BLaER1 treated with 17β-estradiol and CSF1 and Interleukin-3, amounts not matched to agents 10 nM and 100 nM (cell line): ENCODE measurements at regions not wholly inside any gene's neighbourhood (a gene's known extent, or its start where the extent isn't known, plus 50 kb on each side); places are given as distances from the start of the nearest gene placed in this dataset.
"Not testable (repeated sequence)": the region's sequence is repeated elsewhere in the genome, so short reads cannot be mapped to it uniquely, and the experiment has no call there.

Source experiments
- H3K27ac ChIP-seq, 11 experiments: shearing (Covaris generic); formaldehyde crosslinking; 2 replicates each; pipeline ENCODE4 v1.8.1; 2022
- H3K27me3 ChIP-seq, 11 experiments: shearing (Covaris generic); formaldehyde crosslinking; 2 replicates each; pipeline ENCODE4 v1.8.1; 2022
- H3K36me3 ChIP-seq, 11 experiments: shearing (Covaris generic); formaldehyde crosslinking; 2 replicates each; pipeline ENCODE4 v1.8.1; 2022
- H3K4me1 ChIP-seq, 10 experiments: shearing (Covaris generic); formaldehyde crosslinking; 2 replicates each; pipeline ENCODE4 v1.8.1; 2022
- H3K4me2 ChIP-seq, 11 experiments: shearing (Covaris generic); formaldehyde crosslinking; 2 replicates each; pipeline ENCODE4 v1.8.1; 2022
- H3K4me3 ChIP-seq, 10 experiments: shearing (Covaris generic); formaldehyde crosslinking; 2 replicates each; pipeline ENCODE4 v1.8.1; 2022
- H3K9ac ChIP-seq, 11 experiments: shearing (Covaris generic); formaldehyde crosslinking; 2 replicates each; pipeline ENCODE4 v1.8.1; 2022
- H3K9me3 ChIP-seq, 11 experiments: shearing (Covaris generic); formaldehyde crosslinking; replicated peaks in 1 of 11; 2 replicates each; pipeline ENCODE4 v1.8.1; 2022
- H4K20me1 ChIP-seq, 11 experiments: shearing (Covaris generic); formaldehyde crosslinking; 2 replicates each; pipeline ENCODE4 v1.8.1; 2022
- Cebpa-rat ChIP-seq, 11 experiments: shearing (Covaris generic); IDR thresholded peaks; 2 replicates each; pipeline ENCODE4 v1.8.1; 2022

DNA sequence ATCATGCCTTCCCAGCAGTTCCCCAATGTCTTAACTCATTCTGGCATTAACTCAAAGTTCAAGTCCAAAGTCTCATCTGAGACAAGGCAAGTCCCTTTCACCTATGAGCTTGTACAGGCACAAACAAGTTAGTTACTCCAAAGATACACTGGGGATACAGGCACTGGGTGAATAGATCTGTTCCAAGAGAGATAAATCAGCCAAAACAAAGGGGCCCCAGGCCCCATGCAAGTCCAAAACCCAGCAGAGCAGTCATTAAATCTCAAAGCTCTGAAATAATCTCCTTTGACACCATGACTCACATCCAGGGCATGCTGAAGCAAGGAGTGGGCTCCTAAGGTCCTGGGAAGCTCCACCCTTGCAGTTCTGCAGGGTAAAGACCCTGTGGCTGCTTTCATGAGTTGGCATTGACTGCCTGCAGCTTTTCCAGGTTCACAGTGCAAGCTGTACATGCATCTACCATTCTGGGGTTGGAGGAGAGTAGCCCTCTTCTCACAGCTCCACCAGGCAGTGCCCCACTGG, 332.2 kb upstream of the KIF2B start:
- Histone ChIP-seq H3K4me2 (no peak overlapping the region), H3K9me3 (no peaks in the 10 kb centered on the region), H3K27me3 (no peaks in the 10 kb centered on the region), H3K9ac (no peak overlapping the region), H3K4me1 (no peaks in the 10 kb centered on the region), H3K36me3 (no peaks in the 10 kb centered on the region), H4K20me1 (no peaks in the 10 kb centered on the region), H3K27ac (no peak overlapping the region), H3K4me3 (no peak overlapping the region)
- no peak for TF ChIP-seq Cebpa-rat (IDR thresholded peaks at IDR 0.05)

DNA sequence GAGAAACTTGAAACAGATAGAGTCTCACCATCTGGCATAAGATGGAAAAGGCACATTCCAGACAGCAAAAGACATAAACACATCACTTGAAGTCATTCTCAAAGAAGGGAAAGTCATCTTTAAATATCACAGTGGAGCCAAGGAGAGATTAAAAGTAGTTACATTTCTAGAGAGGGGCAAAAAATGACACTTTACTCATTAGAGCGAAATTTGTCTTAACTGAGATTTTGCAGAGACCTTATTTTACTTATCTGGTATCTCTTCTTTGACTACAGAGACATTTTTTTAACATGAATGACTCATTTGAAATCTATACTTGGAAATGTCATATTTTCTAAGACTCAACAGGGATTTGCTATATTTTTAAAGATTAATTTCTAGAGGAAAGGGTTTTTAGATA, 339.0 kb upstream of the KIF2B start:
- Histone ChIP-seq H3K27ac (no peak overlapping the region), H3K9ac (no peak overlapping the region), H3K4me2 (no peak overlapping the region), H4K20me1 (no peaks in the 10 kb centered on the region), H3K27me3 (no peaks in the 10 kb centered on the region), H3K36me3 (no peaks in the 10 kb centered on the region), H3K9me3 (no peaks in the 10 kb centered on the region), H3K4me1 (no peaks in the 10 kb centered on the region), H3K4me3 (no peak overlapping the region)
- TF ChIP-seq Cebpa-rat (IDR thresholded peaks at IDR 0.05): no peak

DNA sequence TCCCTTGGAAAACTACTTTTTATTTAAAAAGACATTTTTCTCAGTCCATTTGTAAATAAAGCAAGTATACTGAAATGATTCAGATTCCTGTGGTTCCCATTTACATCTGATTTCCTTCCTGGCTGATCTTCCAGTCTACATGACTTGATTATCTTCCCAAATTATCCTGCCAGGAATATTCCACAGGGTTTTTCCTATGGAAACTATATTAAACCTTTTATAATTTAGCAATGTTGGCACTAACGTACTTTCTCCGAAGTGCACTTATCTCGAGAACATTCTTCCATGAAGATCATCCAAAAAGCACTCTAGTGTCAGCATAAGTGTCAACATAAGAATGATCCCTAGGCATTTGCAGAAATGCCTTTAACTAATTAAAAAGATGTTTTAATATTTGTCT, 347.7 kb upstream of the KIF2B start:
- no peaks in the 10 kb centered on the region for H3K9me3 ChIP-seq
- H4K20me1 ChIP-seq: no peaks in the 10 kb centered on the region
- TF ChIP-seq Cebpa-rat (IDR thresholded peaks at IDR 0.05): no peak
- no peak overlapping the region for H3K4me3 ChIP-seq
- H3K4me1 ChIP-seq: no peaks in the 10 kb centered on the region
- H3K27ac ChIP-seq: no peak overlapping the region
- no peak overlapping the region for H3K4me2 ChIP-seq
- H3K9ac ChIP-seq: no peak overlapping the region
- H3K36me3 ChIP-seq: no peaks in the 10 kb centered on the region
- no peaks in the 10 kb centered on the region for H3K27me3 ChIP-seq

DNA sequence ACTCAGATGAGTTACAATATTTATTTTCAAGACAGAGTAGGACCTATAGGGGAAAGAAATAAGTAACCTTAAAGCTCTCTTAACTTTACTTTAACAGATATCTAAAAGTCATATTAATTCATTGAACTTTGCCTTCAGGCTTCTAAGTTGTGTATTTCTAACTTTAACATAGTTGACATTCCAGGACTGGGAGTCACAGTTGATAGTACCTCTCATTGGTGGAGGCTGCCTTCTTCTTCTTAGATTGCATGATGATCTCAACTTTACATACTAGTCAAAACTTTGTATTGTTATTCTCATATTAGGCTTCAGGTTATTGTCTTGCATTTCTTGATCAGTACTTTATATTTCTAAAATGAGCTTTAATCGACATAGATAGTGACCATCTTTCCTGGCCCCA, 350.1 kb upstream of the KIF2B start:
- no peak overlapping the region for H3K9ac ChIP-seq
- no peak overlapping the region for H3K4me3 ChIP-seq
- no peak overlapping the region for H3K4me2 ChIP-seq
- no peak overlapping the region for H3K27ac ChIP-seq
- H3K27me3 ChIP-seq: no peaks in the 10 kb centered on the region
- H3K4me1 ChIP-seq: no peaks in the 10 kb centered on the region
- H4K20me1 ChIP-seq: no peaks in the 10 kb centered on the region
- no peaks in the 10 kb centered on the region for H3K36me3 ChIP-seq
- TF ChIP-seq Cebpa-rat (IDR thresholded peaks at IDR 0.05): no peak
- H3K9me3 ChIP-seq: no peaks in the 10 kb centered on the region

DNA sequence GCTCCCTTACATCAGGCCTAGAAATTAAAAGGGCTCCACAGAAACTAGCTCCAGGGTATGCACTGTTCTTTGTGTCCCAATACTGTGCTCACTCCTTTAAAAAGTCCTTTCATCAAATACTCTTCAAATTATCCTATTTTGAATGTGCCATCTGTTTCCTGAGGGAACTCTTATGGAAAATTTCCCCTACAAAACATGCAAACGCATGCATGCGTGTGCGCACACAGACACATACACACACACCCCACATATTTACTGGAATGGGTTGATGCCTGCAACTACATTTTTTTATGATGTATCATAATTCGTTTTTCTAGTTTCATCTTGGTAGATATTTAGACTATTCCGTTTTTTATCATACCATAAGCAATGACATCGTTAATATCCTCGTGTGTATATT, 351.2 kb upstream of the KIF2B start:
- no peaks in the 10 kb centered on the region for H3K27me3 ChIP-seq

DNA sequence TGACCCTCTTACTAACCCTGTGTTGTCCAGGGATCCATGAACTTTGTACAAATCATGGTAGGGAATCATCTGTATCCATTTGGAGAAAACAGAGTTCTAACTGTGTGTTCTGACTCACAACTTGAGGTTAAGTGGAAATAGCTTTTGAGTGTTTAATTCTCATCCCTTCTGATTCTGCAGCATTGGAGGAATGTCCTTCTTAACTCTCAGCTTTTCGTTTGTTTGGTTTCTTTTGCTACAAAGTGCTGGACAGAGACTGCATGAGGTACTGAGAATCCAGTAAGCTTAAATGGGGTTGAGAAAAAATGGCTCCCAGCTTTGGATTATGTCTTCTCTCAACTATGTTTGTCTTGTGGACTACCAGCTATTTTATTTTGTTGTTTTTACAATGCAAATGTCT, 352.1 kb upstream of the KIF2B start:
- H3K4me3 ChIP-seq: no peak overlapping the region
- no peak for TF ChIP-seq Cebpa-rat (IDR thresholded peaks at IDR 0.05)
- no peak overlapping the region for H3K4me2 ChIP-seq
- no peaks in the 10 kb centered on the region for H4K20me1 ChIP-seq
- H3K9ac ChIP-seq: no peak overlapping the region
- no peak overlapping the region for H3K27ac ChIP-seq
- H3K4me1 ChIP-seq: no peaks in the 10 kb centered on the region
- H3K27me3 ChIP-seq: no peaks in the 10 kb centered on the region
- H3K9me3 ChIP-seq: no peaks in the 10 kb centered on the region
- H3K36me3 ChIP-seq: no peaks in the 10 kb centered on the region

More for the DNA sequence above, 351.2 kb upstream of the KIF2B start:
- H3K36me3 ChIP-seq: no peaks in the 10 kb centered on the region
- H4K20me1 ChIP-seq: no peaks in the 10 kb centered on the region
- H3K27ac ChIP-seq: no peak overlapping the region
- no peak for TF ChIP-seq Cebpa-rat (IDR thresholded peaks at IDR 0.05)
- no peaks in the 10 kb centered on the region for H3K4me1 ChIP-seq
- H3K4me3 ChIP-seq: no peak overlapping the region
- no peaks in the 10 kb centered on the region for H3K9me3 ChIP-seq
- no peak overlapping the region for H3K9ac ChIP-seq
- no peak overlapping the region for H3K4me2 ChIP-seq

DNA sequence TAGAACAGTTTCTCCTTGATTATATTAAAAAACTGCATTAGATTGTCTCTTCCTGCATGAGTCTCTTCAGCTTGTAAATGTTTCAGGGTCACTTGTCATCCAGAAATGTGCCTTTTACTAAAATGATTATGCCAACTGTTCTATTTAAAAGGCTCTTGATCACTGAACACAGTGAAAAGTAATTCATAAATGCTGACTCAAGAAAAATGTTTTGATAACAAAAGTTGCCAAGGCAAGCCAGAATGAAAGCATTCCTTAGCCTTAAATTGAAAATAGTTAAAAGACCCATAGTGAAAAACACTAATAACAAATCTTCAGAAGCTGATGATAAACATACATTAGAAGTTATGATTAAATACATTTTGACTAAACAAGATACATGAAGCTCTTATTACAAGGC, 356.0 kb upstream of the KIF2B start:
- no peaks in the 10 kb centered on the region for H4K20me1 ChIP-seq
- H3K9me3 ChIP-seq: no peaks in the 10 kb centered on the region
- H3K27ac ChIP-seq: no peak overlapping the region
- H3K4me3 ChIP-seq: no peak overlapping the region
- no peaks in the 10 kb centered on the region for H3K4me1 ChIP-seq
- H3K9ac ChIP-seq: no peak overlapping the region
- no peak overlapping the region for H3K4me2 ChIP-seq
- H3K27me3 ChIP-seq: no peaks in the 10 kb centered on the region
- no peak for TF ChIP-seq Cebpa-rat (IDR thresholded peaks at IDR 0.05)
- H3K36me3 ChIP-seq: no peaks in the 10 kb centered on the region

DNA sequence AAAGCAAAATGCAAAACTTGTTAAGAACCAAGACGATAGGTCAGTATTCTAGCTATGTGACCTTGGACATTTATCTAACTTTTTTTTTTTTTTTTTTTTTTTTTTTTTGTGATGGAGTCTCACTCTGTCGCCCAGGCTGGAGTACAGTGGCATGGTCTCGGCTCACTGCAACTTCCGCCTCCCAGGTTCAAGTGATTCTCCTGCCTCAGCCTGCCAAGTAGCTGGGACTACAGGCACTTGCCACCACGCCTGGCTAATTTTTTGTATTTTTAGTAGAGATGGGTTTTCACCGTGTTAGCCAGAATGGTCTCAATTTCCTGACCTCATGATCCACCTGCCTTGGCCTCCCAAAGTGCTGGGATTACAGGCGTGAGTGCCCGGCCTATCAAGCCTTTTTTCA, 358.3 kb upstream of the KIF2B start:
- not testable (repeated sequence) for H3K27ac ChIP-seq, H3K27me3 ChIP-seq, H3K9ac ChIP-seq, H3K4me1 ChIP-seq, H4K20me1 ChIP-seq, H3K4me3 ChIP-seq, H3K4me2 ChIP-seq, H3K9me3 ChIP-seq, H3K36me3 ChIP-seq

DNA sequence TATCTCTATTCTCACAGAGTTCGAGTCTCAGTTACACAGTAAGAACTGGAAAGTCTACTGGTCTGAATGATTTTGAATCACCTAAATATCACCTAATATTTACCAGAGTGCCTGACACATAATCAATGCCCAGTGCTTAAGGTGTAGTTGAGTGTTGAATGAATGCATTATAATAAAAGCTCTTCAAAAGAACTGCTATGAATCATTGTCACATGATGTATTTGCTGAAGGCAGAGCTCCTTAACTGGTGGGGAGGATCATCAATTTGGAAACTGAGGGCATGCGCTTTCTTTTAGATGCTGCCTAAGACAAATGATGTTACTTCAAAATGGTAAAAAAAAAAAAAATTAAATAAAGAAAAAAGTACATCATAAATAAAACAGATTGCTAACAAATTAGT, 359.4 kb upstream of the KIF2B start:
- Histone ChIP-seq H3K4me3 (no peak overlapping the region), H3K4me2 (no peak overlapping the region), H3K9me3 (peaks cover 1 to 14% (median 6%) of the 10 kb centered on the region in 11 experiments), H3K36me3 (no peaks in the 10 kb centered on the region), H3K4me1 (no peaks in the 10 kb centered on the region), H3K9ac (no peak overlapping the region), H3K27me3 (no peaks in the 10 kb centered on the region), H4K20me1 (no peaks in the 10 kb centered on the region), H3K27ac (no peak overlapping the region)
- no peak for TF ChIP-seq Cebpa-rat (IDR thresholded peaks at IDR 0.05)

DNA sequence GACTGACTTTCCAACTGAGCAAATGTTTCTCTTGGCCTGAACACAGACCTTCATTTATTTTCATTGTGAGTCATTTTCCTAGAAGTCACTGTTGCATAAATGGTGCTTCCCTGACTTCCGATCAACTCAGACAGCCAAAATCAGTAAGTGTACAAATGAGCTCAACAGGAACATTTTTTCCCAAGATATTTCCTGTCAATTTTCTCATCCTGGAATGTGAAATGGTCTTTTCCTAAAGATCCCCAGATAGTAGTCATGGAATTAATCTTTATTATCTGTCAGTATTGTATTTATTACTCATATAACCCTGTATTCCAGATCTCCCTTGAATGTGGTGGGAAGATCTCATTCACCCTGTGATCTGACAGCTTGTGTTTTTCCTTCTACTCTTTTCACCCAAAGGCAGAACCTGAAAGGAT, 360.3 kb upstream of the KIF2B start:
- no peak for TF ChIP-seq Cebpa-rat (IDR thresholded peaks at IDR 0.05)
- Histone ChIP-seq H3K27me3 (no peaks in the 10 kb centered on the region), H3K9me3 (peaks cover 7 to 24% (median 16%) of the 10 kb centered on the region in 11 experiments), H3K36me3 (no peaks in the 10 kb centered on the region), H3K27ac (no peak overlapping the region), H4K20me1 (no peaks in the 10 kb centered on the region), H3K4me3 (no peak overlapping the region), H3K4me2 (no peak overlapping the region), H3K4me1 (no peaks in the 10 kb centered on the region), H3K9ac (no peak overlapping the region)

DNA sequence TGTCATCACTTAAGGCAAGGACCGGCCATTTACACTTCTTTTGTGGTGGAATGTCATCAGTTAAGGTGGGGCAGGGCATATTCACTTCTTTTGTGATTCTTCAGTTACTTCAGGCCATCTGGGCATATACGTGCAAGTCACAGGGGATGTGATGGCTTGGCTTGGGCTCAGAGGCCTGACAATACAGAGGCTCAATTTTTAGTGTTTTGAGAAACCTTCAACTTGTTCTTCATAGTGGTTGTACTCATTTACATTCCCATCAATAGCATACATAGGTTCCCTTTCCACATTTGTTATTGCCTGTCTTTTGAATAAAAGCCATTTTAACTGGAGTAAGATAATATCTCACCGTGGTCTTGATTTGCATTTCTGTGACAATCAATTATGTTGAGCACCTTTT, 366.8 kb upstream of the KIF2B start:
- not testable (repeated sequence) for H3K9ac ChIP-seq, H3K27ac ChIP-seq, H4K20me1 ChIP-seq, H3K36me3 ChIP-seq, H3K4me2 ChIP-seq, H3K27me3 ChIP-seq, H3K4me1 ChIP-seq, H3K4me3 ChIP-seq
- H3K9me3 ChIP-seq: peaks cover 7 to 24% (median 16%) of the 10 kb centered on the region in 11 experiments
